Right lobe of liver (tissue), 4 donors: ENCODE measurements at regions not wholly inside any gene's neighbourhood (a gene's known extent, or its start where the extent isn't known, plus 50 kb on each side); places are given as distances from the start of the nearest gene placed in this dataset.

ENCODE experiments used
- POLR2A ChIP-seq: fragments of 450-650 bp; IDR thresholded peaks from one replicate; pipeline ENCODE4 v1.6.1; 2017; ENCODE audit warnings: antibody characterized with exemption, mild to moderate bottlenecking
- TF ChIP-seq, protein P1 (sequence below), 4 donors: fragments of 200-600 bp in 3 of 4; fragments of 450-650 bp in 1 of 4; IDR thresholded peaks; one replicate each; pipeline versions ENCODE4 v1.5.1 to v1.8.0; 2016 to 2022; ENCODE audit warnings: antibody characterized with exemption in 4 of 4, mild to moderate bottlenecking in 2 of 4
- donor health status: DM: no; HTN: no; CAD: no.
- donor health status: DM: no; HTN: no; CAD: no.
- donor health status: DM: no; HTN: yes; CAD: no.

DNA sequence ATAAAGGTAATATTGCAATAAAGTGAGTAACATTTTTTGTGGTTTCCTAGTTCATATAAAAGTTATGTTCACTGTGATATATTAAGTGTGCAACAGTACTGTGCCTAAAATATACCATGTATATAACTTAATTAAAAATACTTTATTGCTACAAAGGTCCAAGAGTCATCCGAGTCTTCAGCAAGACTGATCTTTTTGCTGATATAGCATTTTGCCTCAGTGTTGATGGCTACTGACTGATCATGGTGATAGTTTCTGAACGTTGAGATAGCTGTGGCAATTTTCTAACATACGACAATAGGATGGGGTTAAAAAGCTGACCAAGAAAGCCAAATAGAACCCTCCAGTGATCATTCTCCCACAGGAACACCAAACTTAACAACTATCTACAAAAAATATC is 1302.7 kb downstream of the TECRL start:
- TF ChIP-seq, protein P1, sequence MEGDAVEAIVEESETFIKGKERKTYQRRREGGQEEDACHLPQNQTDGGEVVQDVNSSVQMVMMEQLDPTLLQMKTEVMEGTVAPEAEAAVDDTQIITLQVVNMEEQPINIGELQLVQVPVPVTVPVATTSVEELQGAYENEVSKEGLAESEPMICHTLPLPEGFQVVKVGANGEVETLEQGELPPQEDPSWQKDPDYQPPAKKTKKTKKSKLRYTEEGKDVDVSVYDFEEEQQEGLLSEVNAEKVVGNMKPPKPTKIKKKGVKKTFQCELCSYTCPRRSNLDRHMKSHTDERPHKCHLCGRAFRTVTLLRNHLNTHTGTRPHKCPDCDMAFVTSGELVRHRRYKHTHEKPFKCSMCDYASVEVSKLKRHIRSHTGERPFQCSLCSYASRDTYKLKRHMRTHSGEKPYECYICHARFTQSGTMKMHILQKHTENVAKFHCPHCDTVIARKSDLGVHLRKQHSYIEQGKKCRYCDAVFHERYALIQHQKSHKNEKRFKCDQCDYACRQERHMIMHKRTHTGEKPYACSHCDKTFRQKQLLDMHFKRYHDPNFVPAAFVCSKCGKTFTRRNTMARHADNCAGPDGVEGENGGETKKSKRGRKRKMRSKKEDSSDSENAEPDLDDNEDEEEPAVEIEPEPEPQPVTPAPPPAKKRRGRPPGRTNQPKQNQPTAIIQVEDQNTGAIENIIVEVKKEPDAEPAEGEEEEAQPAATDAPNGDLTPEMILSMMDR (IDR thresholded peaks at IDR 0.05) = no peak
- no peak for TF ChIP-seq POLR2A
